SK-N-SH (cell line): ENCODE measurements at regions not wholly inside any gene's neighbourhood (a gene's known extent, or its start where the extent isn't known, plus 50 kb on each side); places are given as distances from the start of the nearest gene placed in this dataset.
A peak's percentile ranks its signal among the peaks of the same experiment; 100 is the strongest.

ENCODE experiments used
- CTCF ChIA-PET: fragments of 300-600, 350-600 bp; formaldehyde crosslinking; extraction: SDS; loops from one replicate; lab custom pipeline; 2021; lab: Yijun Ruan, JAX
- POLR2A ChIA-PET: fragments of 350-600 bp; sonication (Branson Sonifier 250); formaldehyde crosslinking; extraction: SDS; loops from one replicate; lab custom pipeline; 2020; ENCODE audit warnings: antibody characterized with exemption, inconsistent platforms; lab: Yijun Ruan, JAX
- DNase-seq: peaks from one replicate; pipeline ENCODE4 v3.0.0; 2012
- H2AFZ ChIP-seq: fragments of 200-600 bp; sonication (generic); 2 replicates; pipeline ENCODE4 v1.8.1; 2016; ENCODE audit warnings: antibody characterized with exemption, mild to moderate bottlenecking, low read depth
- H3F3A ChIP-seq: fragments of 200-600 bp; sonication (generic); replicated peaks from 2 replicates; pipeline ENCODE3; 2016; ENCODE audit warnings: antibody characterized with exemption, mild to moderate bottlenecking; ENCODE audit not compliant: insufficient read depth
- H3K27ac ChIP-seq, 2 experiments: fragments of 200-500 bp in 1 of 2; fragments of 200-600 bp in 1 of 2; sonication (Bioruptor generic) in 1 of 2; sonication (generic), shearing (Covaris generic) in 1 of 2; 2 replicates each; pipeline versions ENCODE4 v1.5.1 to v1.6.1; 2014 to 2016; ENCODE audit warnings: low read depth in 2 of 2, inconsistent platforms in 1 of 2, low read length in 1 of 2, mild to moderate bottlenecking in 1 of 2, mixed read lengths in 1 of 2
- H3K27me3 ChIP-seq: fragments of 200-600 bp; sonication (generic), shearing (Covaris generic); 2 replicates; pipeline ENCODE4 v1.6.1; 2016; ENCODE audit warnings: mixed run types; ENCODE audit not compliant: insufficient read depth
- H3K36me3 ChIP-seq, 2 experiments: fragments of 200-500 bp in 1 of 2; fragments of 200-600 bp in 1 of 2; sonication (Bioruptor generic) in 1 of 2; sonication (generic) in 1 of 2; replicated peaks in 1 of 2; 2 replicates each; pipeline versions ENCODE3 to v1.5.1; 2014 to 2016; ENCODE audit warnings: low read length in 1 of 2, mild to moderate bottlenecking in 1 of 2; ENCODE audit not compliant: insufficient read depth in 2 of 2, control insufficient read depth in 1 of 2
- H3K4me1 ChIP-seq, 2 experiments: fragments of 200-500 bp in 1 of 2; fragments of 200-600 bp in 1 of 2; sonication (Bioruptor generic) in 1 of 2; sonication (generic), shearing (Covaris generic) in 1 of 2; 2 replicates each; pipeline versions ENCODE4 v1.5.1 to v1.6.1; 2014 to 2016; ENCODE audit warnings: low read depth in 1 of 2, low read length in 1 of 2, mixed run types in 1 of 2; ENCODE audit not compliant: insufficient read depth in 2 of 2, control insufficient read depth in 1 of 2
- H3K4me2 ChIP-seq: fragments of 200-600 bp; sonication (generic), shearing (Covaris generic); 2 replicates; pipeline ENCODE4 v1.6.1; 2017; ENCODE audit warnings: mixed run types
- H3K4me3 ChIP-seq, 2 experiments: fragments of 200-500 bp in 1 of 2; fragments of 200-600 bp in 1 of 2; sonication (Bioruptor generic) in 1 of 2; sonication (generic), shearing (Covaris generic) in 1 of 2; 2 replicates each; pipeline versions ENCODE4 v1.5.1 to v1.8.1; 2014 to 2016; ENCODE audit warnings: low read depth in 2 of 2, inconsistent platforms in 1 of 2, low read length in 1 of 2, mild to moderate bottlenecking in 1 of 2, mixed read lengths in 1 of 2, moderate library complexity in 1 of 2
- H3K79me2 ChIP-seq: fragments of 200-600 bp; sonication (generic); 2 replicates; pipeline ENCODE4 v1.8.1; 2017; ENCODE audit warnings: mild to moderate bottlenecking; ENCODE audit not compliant: insufficient read depth
- H3K9ac ChIP-seq: fragments of 200-600 bp; sonication (generic); 2 replicates; pipeline ENCODE4 v1.6.1; 2017; ENCODE audit warnings: mixed run types
- H3K9me2 ChIP-seq: fragments of 200-600 bp; sonication (generic); 2 replicates; pipeline ENCODE4 v1.6.1; 2017; ENCODE audit warnings: mixed run types
- H3K9me3 ChIP-seq: fragments of 200-600 bp; sonication (generic); 2 replicates; pipeline ENCODE4 v1.6.1; 2017; ENCODE audit warnings: mixed run types, mild to moderate bottlenecking, moderate library complexity
- H4K20me1 ChIP-seq: fragments of 200-600 bp; sonication (generic); 2 replicates; pipeline ENCODE4 v1.6.1; 2017; ENCODE audit warnings: mild to moderate bottlenecking, mixed run types; ENCODE audit not compliant: insufficient read depth
- ELF1 ChIP-seq: IDR thresholded peaks from 2 replicates; pipeline ENCODE4 v1.4.0; 2012
- EP300 ChIP-seq, 2 experiments: IDR thresholded peaks; 2 replicates each; pipeline versions ENCODE4 v1.4.0 to v1.6.1; 2012; ENCODE audit warnings: borderline replicate concordance in 1 of 2, low read depth in 1 of 2, low read length in 1 of 2
- EZH2phosphoT487 ChIP-seq: fragments of 200-600 bp; sonication (generic); IDR thresholded peaks from 2 replicates; pipeline ENCODE4 v1.6.1; 2017; ENCODE audit warnings: low read depth, mixed run types, mild to moderate bottlenecking, antibody characterized with exemption, moderate library complexity, borderline replicate concordance
- FOXM1 ChIP-seq: IDR thresholded peaks from 2 replicates; pipeline ENCODE4 v1.4.0; 2012; ENCODE audit warnings: low read depth, mild to moderate bottlenecking
- GABPA ChIP-seq: IDR thresholded peaks from 2 replicates; pipeline ENCODE4 v1.4.0; 2012; ENCODE audit warnings: low read depth, mild to moderate bottlenecking
- GATA2 ChIP-seq: sonication (generic); formaldehyde crosslinking; IDR thresholded peaks from 2 replicates; pipeline ENCODE4 v1.5.0; 2020; ENCODE audit warnings: mild to moderate bottlenecking, missing genetic modification reagents
- MEF2A ChIP-seq: IDR thresholded peaks from 2 replicates; pipeline ENCODE4 v1.4.0; 2012; ENCODE audit warnings: low read depth, borderline replicate concordance
- NRF1 ChIP-seq: IDR thresholded peaks from 2 replicates; pipeline ENCODE4 v1.6.1; 2012; ENCODE audit warnings: low read depth, mild to moderate bottlenecking, low read length
- POLR2AphosphoS5 ChIP-seq: IDR thresholded peaks from 2 replicates; pipeline ENCODE4 v1.6.1; 2012; ENCODE audit warnings: low read depth, low read length
- RXRA ChIP-seq: IDR thresholded peaks from 2 replicates; pipeline ENCODE4 v1.4.0; 2012; ENCODE audit warnings: low read depth, mild to moderate bottlenecking, borderline replicate concordance
- SMC3 ChIP-seq: IDR thresholded peaks from 2 replicates; pipeline ENCODE4 v1.6.1; 2012; ENCODE audit warnings: low read depth, low read length, improper control_type of control experiment
- TAF1 ChIP-seq: IDR thresholded peaks from 2 replicates; pipeline ENCODE4 v1.6.1; 2012; ENCODE audit warnings: low read depth, mild to moderate bottlenecking, low read length, moderate library complexity, borderline replicate concordance
- TCF12 ChIP-seq: IDR thresholded peaks from 2 replicates; pipeline ENCODE4 v1.4.0; 2012
- TEAD4 ChIP-seq: IDR thresholded peaks from 2 replicates; pipeline ENCODE4 v1.4.0; 2012; ENCODE audit warnings: mild to moderate bottlenecking, borderline replicate concordance; ENCODE audit not compliant: insufficient read depth
- WGBS: methylation state at CpG from one replicate; pipeline ENCODE4 v1.1.6; 2017; ENCODE audit warnings: low lambda C conversion rate; 5-methylcytosine and 5-hydroxymethylcytosine counted together
- TF ChIP-seq, protein P1 (sequence below): IDR thresholded peaks from 2 replicates; pipeline ENCODE4 v1.4.0; 2012; ENCODE audit warnings: low read depth
- TF ChIP-seq, protein P2 (sequence below): fragments of 150-350 bp; IDR thresholded peaks from 2 replicates; pipeline ENCODE4 v1.6.1; 2016; ENCODE audit warnings: mild to moderate bottlenecking, low read depth, low read length
- TF ChIP-seq, protein P3 (sequence below): IDR thresholded peaks from 2 replicates; pipeline ENCODE4 v1.6.1; 2012; ENCODE audit warnings: mild to moderate bottlenecking, low read depth, low read length, moderate library complexity
- TF ChIP-seq, protein P4 (sequence below): IDR thresholded peaks from 2 replicates; pipeline ENCODE4 v1.4.0; 2012; ENCODE audit warnings: low read depth, borderline replicate concordance
- TF ChIP-seq, protein P5 (sequence below): IDR thresholded peaks from 2 replicates; pipeline ENCODE4; 2012

DNA sequence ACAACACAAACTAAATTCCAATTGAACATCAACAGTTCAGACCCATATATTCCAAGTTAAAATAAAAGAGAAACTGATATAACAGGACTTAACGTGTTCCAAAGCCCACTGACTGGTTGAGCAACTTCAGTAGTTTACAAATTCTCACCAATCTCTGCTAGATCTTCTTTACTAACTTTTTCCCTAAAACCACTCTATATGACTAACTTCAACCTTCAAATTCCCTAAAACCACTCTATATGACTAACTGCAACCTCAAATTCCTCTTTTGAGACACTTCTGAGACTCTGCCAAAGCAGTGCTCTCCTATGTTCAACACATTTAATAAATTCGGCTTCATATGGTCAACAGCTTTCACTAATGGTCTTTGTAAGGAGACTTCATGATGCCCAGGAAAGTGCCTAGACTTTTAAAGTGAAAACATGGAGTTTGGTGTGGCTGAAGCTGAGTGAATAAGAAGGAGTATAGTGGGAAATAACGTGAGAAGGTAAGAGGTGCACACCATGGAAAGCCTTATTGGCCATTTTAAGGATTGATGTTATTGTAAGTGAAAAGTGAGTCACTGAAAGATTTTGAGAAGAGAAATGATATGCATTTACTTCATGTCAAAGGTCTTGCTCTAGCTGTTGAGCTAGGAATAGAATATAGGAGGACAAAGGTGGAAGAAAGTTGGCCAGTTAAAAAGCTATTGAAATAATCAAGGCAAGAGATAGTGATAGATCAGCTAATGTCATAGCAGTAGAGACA is 134.0 kb upstream of the HCRTR2 start:
- Histone ChIP-seq H3K9ac (no peak overlapping the region), H3K9me2 (no peaks in the 10 kb centered on the region), H3K4me3 (no peak overlapping the region), H3K36me3 (no peaks in the 10 kb centered on the region), H3K4me1 (no peaks in the 10 kb centered on the region), H3K27me3 (no peaks in the 10 kb centered on the region), H2AFZ (0 out of 2 replicates have a peak overlapping the region, but pooled peaks have one; percentile 22), H3K79me2 (no peaks in the 10 kb centered on the region), H3K9me3 (no peaks in the 10 kb centered on the region), H4K20me1 (no peaks in the 10 kb centered on the region), H3K27ac (no peak overlapping the region), H3F3A (no peaks in the 10 kb centered on the region), H3K4me2 (no peak overlapping the region)
- ChIA-PET CTCF (no interaction called here), POLR2A (no interaction called here)
- DNase-seq = no peak
- no peak for TF ChIP-seq GABPA
- no peak for TF ChIP-seq TEAD4
- TF ChIP-seq, protein P1, sequence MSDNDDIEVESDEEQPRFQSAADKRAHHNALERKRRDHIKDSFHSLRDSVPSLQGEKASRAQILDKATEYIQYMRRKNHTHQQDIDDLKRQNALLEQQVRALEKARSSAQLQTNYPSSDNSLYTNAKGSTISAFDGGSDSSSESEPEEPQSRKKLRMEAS = no peak
- no peak for TF ChIP-seq TCF12
- TF ChIP-seq, protein P2, sequence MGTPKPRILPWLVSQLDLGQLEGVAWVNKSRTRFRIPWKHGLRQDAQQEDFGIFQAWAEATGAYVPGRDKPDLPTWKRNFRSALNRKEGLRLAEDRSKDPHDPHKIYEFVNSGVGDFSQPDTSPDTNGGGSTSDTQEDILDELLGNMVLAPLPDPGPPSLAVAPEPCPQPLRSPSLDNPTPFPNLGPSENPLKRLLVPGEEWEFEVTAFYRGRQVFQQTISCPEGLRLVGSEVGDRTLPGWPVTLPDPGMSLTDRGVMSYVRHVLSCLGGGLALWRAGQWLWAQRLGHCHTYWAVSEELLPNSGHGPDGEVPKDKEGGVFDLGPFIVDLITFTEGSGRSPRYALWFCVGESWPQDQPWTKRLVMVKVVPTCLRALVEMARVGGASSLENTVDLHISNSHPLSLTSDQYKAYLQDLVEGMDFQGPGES = no peak
- no peak for TF ChIP-seq SMC3
- no peak for TF ChIP-seq NRF1
- TF ChIP-seq, protein P3, sequence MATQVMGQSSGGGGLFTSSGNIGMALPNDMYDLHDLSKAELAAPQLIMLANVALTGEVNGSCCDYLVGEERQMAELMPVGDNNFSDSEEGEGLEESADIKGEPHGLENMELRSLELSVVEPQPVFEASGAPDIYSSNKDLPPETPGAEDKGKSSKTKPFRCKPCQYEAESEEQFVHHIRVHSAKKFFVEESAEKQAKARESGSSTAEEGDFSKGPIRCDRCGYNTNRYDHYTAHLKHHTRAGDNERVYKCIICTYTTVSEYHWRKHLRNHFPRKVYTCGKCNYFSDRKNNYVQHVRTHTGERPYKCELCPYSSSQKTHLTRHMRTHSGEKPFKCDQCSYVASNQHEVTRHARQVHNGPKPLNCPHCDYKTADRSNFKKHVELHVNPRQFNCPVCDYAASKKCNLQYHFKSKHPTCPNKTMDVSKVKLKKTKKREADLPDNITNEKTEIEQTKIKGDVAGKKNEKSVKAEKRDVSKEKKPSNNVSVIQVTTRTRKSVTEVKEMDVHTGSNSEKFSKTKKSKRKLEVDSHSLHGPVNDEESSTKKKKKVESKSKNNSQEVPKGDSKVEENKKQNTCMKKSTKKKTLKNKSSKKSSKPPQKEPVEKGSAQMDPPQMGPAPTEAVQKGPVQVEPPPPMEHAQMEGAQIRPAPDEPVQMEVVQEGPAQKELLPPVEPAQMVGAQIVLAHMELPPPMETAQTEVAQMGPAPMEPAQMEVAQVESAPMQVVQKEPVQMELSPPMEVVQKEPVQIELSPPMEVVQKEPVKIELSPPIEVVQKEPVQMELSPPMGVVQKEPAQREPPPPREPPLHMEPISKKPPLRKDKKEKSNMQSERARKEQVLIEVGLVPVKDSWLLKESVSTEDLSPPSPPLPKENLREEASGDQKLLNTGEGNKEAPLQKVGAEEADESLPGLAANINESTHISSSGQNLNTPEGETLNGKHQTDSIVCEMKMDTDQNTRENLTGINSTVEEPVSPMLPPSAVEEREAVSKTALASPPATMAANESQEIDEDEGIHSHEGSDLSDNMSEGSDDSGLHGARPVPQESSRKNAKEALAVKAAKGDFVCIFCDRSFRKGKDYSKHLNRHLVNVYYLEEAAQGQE = no peak
- no peak for TF ChIP-seq RXRA
- TF ChIP-seq EZH2phosphoT487 = no peak
- TF ChIP-seq MEF2A = no peak
- no peak for TF ChIP-seq ELF1
- no peak for TF ChIP-seq EP300 (IDR thresholded peaks at IDR 0.05; ENCODE audit: borderline replicate concordance in 1 of 2, low read depth in 1 of 2, low read length in 1 of 2)
- TF ChIP-seq, protein P4, sequence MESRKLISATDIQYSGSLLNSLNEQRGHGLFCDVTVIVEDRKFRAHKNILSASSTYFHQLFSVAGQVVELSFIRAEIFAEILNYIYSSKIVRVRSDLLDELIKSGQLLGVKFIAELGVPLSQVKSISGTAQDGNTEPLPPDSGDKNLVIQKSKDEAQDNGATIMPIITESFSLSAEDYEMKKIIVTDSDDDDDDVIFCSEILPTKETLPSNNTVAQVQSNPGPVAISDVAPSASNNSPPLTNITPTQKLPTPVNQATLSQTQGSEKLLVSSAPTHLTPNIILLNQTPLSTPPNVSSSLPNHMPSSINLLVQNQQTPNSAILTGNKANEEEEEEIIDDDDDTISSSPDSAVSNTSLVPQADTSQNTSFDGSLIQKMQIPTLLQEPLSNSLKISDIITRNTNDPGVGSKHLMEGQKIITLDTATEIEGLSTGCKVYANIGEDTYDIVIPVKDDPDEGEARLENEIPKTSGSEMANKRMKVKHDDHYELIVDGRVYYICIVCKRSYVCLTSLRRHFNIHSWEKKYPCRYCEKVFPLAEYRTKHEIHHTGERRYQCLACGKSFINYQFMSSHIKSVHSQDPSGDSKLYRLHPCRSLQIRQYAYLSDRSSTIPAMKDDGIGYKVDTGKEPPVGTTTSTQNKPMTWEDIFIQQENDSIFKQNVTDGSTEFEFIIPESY = no peak
- TF ChIP-seq FOXM1 = no peak
- TF ChIP-seq GATA2 (CRISPR knock-in tag) = no peak
- TF ChIP-seq TAF1 = no peak
- TF ChIP-seq, protein P5, sequence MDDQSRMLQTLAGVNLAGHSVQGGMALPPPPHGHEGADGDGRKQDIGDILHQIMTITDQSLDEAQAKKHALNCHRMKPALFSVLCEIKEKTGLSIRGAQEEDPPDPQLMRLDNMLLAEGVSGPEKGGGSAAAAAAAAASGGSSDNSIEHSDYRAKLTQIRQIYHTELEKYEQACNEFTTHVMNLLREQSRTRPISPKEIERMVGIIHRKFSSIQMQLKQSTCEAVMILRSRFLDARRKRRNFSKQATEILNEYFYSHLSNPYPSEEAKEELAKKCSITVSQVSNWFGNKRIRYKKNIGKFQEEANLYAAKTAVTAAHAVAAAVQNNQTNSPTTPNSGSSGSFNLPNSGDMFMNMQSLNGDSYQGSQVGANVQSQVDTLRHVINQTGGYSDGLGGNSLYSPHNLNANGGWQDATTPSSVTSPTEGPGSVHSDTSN = no peak
- no peak for TF ChIP-seq POLR2AphosphoS5
- WGBS = 4% methylated on average over 3 of the region's 3 CpGs
